ENCODE measurements at regions not wholly inside any gene's neighbourhood (a gene's known extent, or its start where the extent isn't known, plus 50 kb on each side); places are given as distances from the start of the nearest gene placed in this dataset.
A peak's percentile ranks its signal among the peaks of the same experiment; 100 is the strongest.

- intact Hi-C loops (cut with micrococcal nuclease) = no loop called here
- ChIA-PET CTCF (no interaction called here), POLR2A (ENCODE audit: unreplicated experiment) (interaction anchor here (0.8 kb wide), 1 partner anchor 546 kb away, joined by 10 read pairs; no protein-coding TSS in a partner anchor)
- Histone ChIP-seq H3K9me3 (ENCODE audit: low read length) (no peaks in the 10 kb centered on the region), H3F3A (ENCODE audit: low read length, unreplicated experiment) (no peaks in the 10 kb centered on the region), H3K4me3 (ENCODE audit: low read length) (no peak overlapping the region), H3K9ac (ENCODE audit: low read length) (no peak overlapping the region), H3K9me2 (replicated peaks; ENCODE audit: low read length) (no peaks in the 10 kb centered on the region), H3K79me2 (ENCODE audit: low read length) (no peaks in the 10 kb centered on the region), H4K20me1 (ENCODE audit: low read length) (no peaks in the 10 kb centered on the region), H3K27me3 (ENCODE audit: low read length) (no peaks in the 10 kb centered on the region), H2AFZ (ENCODE audit: low read length) (no peak overlapping the region), H3K27ac (ENCODE audit: low read length) (no peak overlapping the region), H3K4me2 (ENCODE audit: low read length) (no peak overlapping the region), H3K36me3 (ENCODE audit: low read depth, low read length) (no peaks in the 10 kb centered on the region), H3K4me1 (ENCODE audit: insufficient read depth, low read length) (no peaks in the 10 kb centered on the region)
- no TSS peak for BruUV-seq (replicated peaks)
- TF ChIP-seq CTCF (conservative IDR thresholded peaks at IDR 0.05; ENCODE audit: low read depth, low read length) (no peak), EZH2phosphoT487 (IDR thresholded peaks at IDR 0.05; ENCODE audit: borderline replicate concordance, low read length) (no peak), EZH2 (IDR thresholded peaks at IDR 0.05; ENCODE audit: low read length, unreplicated experiment) (no peak)
- no peak for ATAC-seq
- DNase-seq = no peak
Observed at GRCh38 chr16:65449526-65449925, 327.7 kb upstream of the CDH11 start.

- Histone ChIP-seq H3K9ac (ENCODE audit: low read length) (no peak overlapping the region), H3K27ac (ENCODE audit: low read length) (no peak overlapping the region), H4K20me1 (ENCODE audit: low read length) (no peaks in the 10 kb centered on the region), H3K79me2 (ENCODE audit: low read length) (no peaks in the 10 kb centered on the region), H3K4me2 (ENCODE audit: low read length) (no peak overlapping the region), H3K4me3 (ENCODE audit: low read length) (no peak overlapping the region), H2AFZ (ENCODE audit: low read length) (no peak overlapping the region), H3K4me1 (ENCODE audit: insufficient read depth, low read length) (no peaks in the 10 kb centered on the region), H3K9me2 (replicated peaks; ENCODE audit: low read length) (no peaks in the 10 kb centered on the region), H3K27me3 (ENCODE audit: low read length) (no peaks in the 10 kb centered on the region), H3K9me3 (ENCODE audit: low read length) (no peaks in the 10 kb centered on the region), H3F3A (ENCODE audit: low read length, unreplicated experiment) (no peaks in the 10 kb centered on the region), H3K36me3 (ENCODE audit: low read depth, low read length) (no peaks in the 10 kb centered on the region)
- DNase-seq (no peak), ATAC-seq (no peak)
- no TSS peak for BruUV-seq (replicated peaks)
- ChIA-PET POLR2A (ENCODE audit: unreplicated experiment) (no interaction called here), CTCF (no interaction called here)
- TF ChIP-seq CTCF (conservative IDR thresholded peaks at IDR 0.05; ENCODE audit: low read depth, low read length) (no peak), EZH2 (IDR thresholded peaks at IDR 0.05; ENCODE audit: low read length, unreplicated experiment) (no peak), EZH2phosphoT487 (IDR thresholded peaks at IDR 0.05; ENCODE audit: borderline replicate concordance, low read length) (no peak)
- intact Hi-C loops (cut with micrococcal nuclease) = no loop called here
Observed at GRCh38 chr16:65446427-65446826, 324.6 kb upstream of the CDH11 start.

- H3K27ac ChIP-seq (ENCODE audit: low read length) = no peak overlapping the region
- no peaks in the 10 kb centered on the region for H3F3A ChIP-seq (ENCODE audit: low read length, unreplicated experiment)
- H3K79me2 ChIP-seq (ENCODE audit: low read length) = no peaks in the 10 kb centered on the region
- no peaks in the 10 kb centered on the region for H4K20me1 ChIP-seq (ENCODE audit: low read length)
- no peaks in the 10 kb centered on the region for H3K4me1 ChIP-seq (ENCODE audit: insufficient read depth, low read length)
- no peaks in the 10 kb centered on the region for H3K9me2 ChIP-seq (replicated peaks; ENCODE audit: low read length)
- ChIA-PET POLR2A (ENCODE audit: unreplicated experiment) (no interaction called here), CTCF (no interaction called here)
- DNase-seq = peak; percentile 25
- 0 out of 2 replicates have a peak, but pooled peaks have one; percentile 37 for ATAC-seq
- TF ChIP-seq EZH2phosphoT487 (IDR thresholded peaks at IDR 0.05; ENCODE audit: borderline replicate concordance, low read length) (no peak), EZH2 (IDR thresholded peaks at IDR 0.05; ENCODE audit: low read length, unreplicated experiment) (no peak), CTCF (conservative IDR thresholded peaks at IDR 0.05; ENCODE audit: low read depth, low read length) (no peak)
- no peak overlapping the region for H2AFZ ChIP-seq (ENCODE audit: low read length)
- no TSS peak for BruUV-seq (replicated peaks)
- H3K36me3 ChIP-seq (ENCODE audit: low read depth, low read length) = no peaks in the 10 kb centered on the region
- no peak overlapping the region for H3K9ac ChIP-seq (ENCODE audit: low read length)
- H3K9me3 ChIP-seq (ENCODE audit: low read length) = no peaks in the 10 kb centered on the region
- H3K27me3 ChIP-seq (ENCODE audit: low read length) = no peaks in the 10 kb centered on the region
- H3K4me2 ChIP-seq (ENCODE audit: low read length) = no peak overlapping the region
- no peak overlapping the region for H3K4me3 ChIP-seq (ENCODE audit: low read length)
- intact Hi-C loops (cut with micrococcal nuclease) = no loop called here
Observed at GRCh38 chr16:65445313-65446260, 323.7 kb upstream of the CDH11 start.
